Hematopoietic multipotent progenitor cell treated with erythropoietin and hydrocortisone succinate and interleukin-3 and kit ligand, for 6 days (in vitro differentiated cells): ENCODE measurements at regions not wholly inside any gene's neighbourhood (a gene's known extent, or its start where the extent isn't known, plus 50 kb on each side); places are given as distances from the start of the nearest gene placed in this dataset.
"Not testable (repeated sequence)": the region's sequence is repeated elsewhere in the genome, so short reads cannot be mapped to it uniquely, and the experiment has no call there.

ENCODE experiments used
- DNase-seq: peaks from one replicate; pipeline ENCODE4 v3.0.0-alpha.2; 2015

- DNase-seq = no peak
These were observed 51.8 kb downstream of the POM121L12 start for GRCh38 chr7:53087274-53087673.

DNA sequence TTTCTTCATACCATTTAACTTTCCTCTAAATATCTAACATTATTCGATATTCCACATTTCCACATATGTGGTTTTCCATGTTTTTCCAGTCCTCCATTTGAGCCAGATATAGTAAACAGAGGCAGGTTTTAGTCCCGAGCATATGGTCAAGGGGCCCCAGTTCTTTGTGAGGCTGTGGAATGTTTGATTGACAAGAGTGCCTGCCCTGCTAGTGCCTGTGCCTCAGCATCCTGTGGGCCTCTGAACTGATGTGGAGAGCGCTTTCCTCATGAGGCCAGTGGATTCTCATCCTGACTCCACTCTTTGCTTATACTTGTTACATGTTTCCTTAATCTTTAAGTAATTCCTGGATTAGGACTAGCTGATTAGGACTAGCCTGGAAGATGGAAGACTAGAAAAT, 58.8 kb downstream of the POM121L12 start:
- no peak for DNase-seq

DNA sequence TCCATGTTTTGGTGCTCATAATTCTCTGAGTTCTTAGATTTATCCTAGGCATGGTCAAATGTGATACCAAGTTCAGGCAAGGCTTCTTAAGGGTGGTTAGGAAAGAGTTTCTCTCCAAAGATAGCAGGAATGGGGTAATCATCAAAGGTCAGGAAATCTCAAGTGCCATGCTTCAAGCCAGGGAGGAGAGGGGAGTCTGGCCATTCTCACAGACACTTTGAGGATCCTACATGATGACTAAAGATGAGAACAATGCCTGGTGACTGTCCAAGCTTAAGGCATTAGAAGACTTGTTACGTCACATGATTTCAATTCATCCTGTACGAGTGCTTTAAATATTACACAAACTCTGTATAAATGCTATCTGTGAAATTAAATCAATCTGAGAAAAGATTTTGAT, 59.4 kb downstream of the POM121L12 start:
- DNase-seq = no peak

GRCh38 chr7:53095731-53096501, 60.5 kb downstream of the POM121L12 start:
- DNase-seq = no peak

DNA sequence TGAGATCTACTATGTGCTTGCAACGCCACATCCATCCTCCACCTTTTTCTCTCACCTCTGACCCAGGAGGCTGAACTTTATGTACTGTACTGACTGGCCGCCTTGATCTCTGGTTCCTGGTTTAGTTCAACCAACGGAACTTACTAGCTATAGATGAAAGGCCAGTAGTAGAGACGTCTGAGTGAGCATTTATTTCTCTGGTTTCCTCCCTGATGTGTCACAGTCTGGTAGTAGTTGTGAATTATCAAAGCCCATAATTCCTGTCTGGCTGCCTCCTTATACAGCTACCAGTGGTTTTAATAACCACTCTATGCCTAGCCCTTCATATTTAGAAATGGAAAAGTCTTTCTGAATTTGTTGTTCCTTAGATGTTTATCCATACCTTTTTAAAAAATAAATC, 64.7 kb downstream of the POM121L12 start:
- no peak for DNase-seq

GRCh38 chr7:53101026-53101425, 65.6 kb downstream of the POM121L12 start:
- DNase-seq = no peak

DNA sequence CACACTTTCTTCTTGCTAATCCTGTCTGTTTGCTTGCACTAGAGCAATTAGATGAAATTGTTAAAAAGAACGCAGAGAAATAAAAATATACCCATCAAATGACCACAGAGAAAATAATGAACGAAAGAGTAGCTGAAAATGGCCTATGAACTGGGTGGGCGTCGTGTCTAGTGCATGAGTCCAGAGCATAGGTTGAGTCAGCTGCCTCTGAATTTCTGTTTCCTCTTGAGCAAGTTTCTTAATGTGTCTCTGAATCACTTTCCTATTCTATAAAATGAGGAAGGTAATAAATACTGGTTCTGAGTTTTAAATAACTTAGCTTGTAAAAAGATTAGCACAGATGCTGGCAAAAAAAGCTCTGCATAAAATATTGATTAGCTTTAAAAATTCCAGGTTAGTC, 75.0 kb downstream of the POM121L12 start:
- DNase-seq = no peak

DNA sequence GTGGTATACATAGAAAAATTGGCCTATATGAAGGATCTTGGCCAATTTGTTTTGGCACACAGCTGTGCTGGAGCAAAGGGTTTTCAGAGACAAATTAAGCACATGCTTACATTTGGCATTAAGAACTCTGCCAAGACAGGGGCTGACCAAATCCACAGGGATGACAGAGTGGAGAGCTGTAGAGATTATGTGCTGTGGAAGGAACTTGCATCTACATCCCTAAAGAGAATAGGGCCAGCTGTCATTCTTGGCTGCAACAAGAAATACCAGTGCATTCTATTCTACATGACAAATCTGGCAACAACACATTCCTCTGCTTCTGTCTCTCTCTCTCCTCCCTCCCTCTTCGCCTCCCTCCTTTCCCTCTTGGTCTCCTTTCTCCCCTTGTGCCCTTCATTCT, 75.6 kb downstream of the POM121L12 start:
- DNase-seq = no peak

GRCh38 chr7:53113424-53113823, 78.0 kb downstream of the POM121L12 start:
- DNase-seq = no peak

- no peak for DNase-seq
These were observed 84.1 kb downstream of the POM121L12 start for GRCh38 chr7:53119514-53119941.

- DNase-seq = no peak
These were observed 85.9 kb downstream of the POM121L12 start for GRCh38 chr7:53121374-53121773.

GRCh38 chr7:53131697-53132096, 96.3 kb downstream of the POM121L12 start:
- no peak for DNase-seq

DNA sequence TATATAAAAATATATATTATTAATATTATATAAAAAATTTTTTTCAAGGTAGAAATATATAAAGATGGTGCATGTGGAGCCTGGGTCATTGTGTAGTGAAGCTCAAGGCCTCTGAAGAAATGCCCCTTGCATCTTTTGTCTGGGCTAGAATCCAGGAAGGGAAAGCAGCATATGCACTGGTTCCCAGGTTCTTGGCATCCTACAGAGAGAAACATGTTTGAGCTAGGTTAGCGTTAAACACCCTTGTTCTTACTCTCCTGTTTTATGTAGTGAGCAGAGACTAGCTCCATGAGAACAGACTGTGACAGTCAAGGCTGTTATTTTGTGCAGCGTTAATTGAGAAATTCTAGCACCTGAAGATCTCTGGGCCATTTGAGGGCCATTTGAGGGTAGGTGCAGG, 116.1 kb downstream of the POM121L12 start:
- DNase-seq = no peak

- not testable (repeated sequence) for DNase-seq
These were observed 151.8 kb downstream of the POM121L12 start for GRCh38 chr7:53187184-53187583.

GRCh38 chr7:53191191-53191695, 155.8 kb downstream of the POM121L12 start:
- DNase-seq = no peak

GRCh38 chr7:53191836-53192443, 156.5 kb downstream of the POM121L12 start:
- no peak for DNase-seq

GRCh38 chr7:53205006-53205405, 169.6 kb downstream of the POM121L12 start:
- no peak for DNase-seq

DNA sequence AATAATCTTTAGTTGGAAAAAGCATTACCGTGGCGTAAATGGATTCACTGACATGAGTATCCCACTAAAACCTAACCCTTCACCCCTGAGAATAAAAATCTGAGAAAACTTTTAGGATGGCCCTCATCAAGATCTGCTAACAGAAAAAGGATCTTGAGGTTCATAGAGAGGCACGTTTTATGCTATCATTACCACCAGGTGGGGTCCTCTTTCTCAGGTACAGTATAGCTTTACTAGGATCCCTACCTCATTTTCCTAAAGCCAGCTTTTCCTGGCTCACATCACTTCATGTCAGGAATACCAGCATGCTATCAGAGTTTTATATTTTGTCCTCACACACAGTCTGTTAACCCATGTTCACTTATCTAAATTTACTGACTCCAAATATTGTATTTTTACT, 173.7 kb downstream of the POM121L12 start:
- DNase-seq = no peak

DNA sequence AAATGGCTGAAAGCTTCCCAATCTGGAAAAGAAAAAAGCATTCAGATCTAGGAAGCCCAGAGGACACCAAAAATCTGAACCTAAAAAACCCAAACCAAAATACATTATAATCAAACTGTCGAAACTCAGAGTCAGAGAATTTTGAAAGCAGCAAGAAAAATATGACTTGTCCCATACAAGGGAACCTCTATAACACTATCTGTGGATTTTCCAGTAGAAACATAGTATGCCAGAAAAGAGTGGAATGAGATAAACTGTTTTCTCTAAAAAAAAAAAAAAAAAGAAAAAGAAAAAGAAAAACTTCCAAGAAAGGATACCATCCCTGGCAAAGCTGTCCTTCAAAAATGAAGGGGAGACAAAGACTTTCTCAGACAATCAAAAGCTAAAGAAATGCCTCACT, 179.0 kb downstream of the POM121L12 start:
- no peak for DNase-seq

GRCh38 chr7:53218730-53219504, 183.5 kb downstream of the POM121L12 start:
- no peak for DNase-seq

GRCh38 chr7:53229202-53229601, 193.8 kb downstream of the POM121L12 start:
- no peak for DNase-seq

DNA sequence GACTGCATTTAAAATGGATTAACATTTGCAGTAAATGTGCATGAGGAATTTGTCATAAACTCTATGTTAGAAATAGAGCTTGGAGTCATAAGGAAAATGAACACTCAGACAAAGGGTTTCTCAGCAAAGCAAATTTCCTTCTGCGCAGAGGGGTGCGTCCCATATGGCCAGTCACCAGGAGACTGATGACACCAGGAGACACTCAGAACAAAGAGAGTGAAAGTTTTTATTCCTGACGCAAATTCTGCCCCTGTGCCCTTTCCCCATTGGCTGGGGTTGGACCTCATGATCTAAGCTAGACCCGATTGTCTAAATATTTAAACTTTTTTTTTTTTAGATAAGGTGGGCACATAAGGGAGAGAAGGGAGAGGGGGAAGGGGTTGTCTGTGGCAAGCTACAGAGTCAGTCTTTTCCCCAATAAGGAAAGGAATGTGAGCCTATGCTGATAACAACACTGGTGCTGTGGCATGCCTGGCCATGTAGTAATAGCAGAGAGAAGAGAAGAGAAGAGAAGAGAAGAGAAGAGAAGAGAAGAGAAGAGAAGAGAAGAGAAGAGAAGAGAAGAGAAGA, 202.0 kb downstream of the POM121L12 start:
- no peak for DNase-seq

GRCh38 chr7:53238021-53238605, 202.7 kb downstream of the POM121L12 start:
- DNase-seq = no peak
